NCI-H446 treated with DMSO at 0.1 percent for 48 hours (cell line): ENCODE measurements at regions not wholly inside any gene's neighbourhood (a gene's known extent, or its start where the extent isn't known, plus 50 kb on each side); places are given as distances from the start of the nearest gene placed in this dataset.
"Not testable (repeated sequence)": the region's sequence is repeated elsewhere in the genome, so short reads cannot be mapped to it uniquely, and the experiment has no call there.

ENCODE experiments used
- DNase-seq: peaks from one replicate; lab custom pipeline; 2025; lab: John Stamatoyannopoulos, UW

DNA sequence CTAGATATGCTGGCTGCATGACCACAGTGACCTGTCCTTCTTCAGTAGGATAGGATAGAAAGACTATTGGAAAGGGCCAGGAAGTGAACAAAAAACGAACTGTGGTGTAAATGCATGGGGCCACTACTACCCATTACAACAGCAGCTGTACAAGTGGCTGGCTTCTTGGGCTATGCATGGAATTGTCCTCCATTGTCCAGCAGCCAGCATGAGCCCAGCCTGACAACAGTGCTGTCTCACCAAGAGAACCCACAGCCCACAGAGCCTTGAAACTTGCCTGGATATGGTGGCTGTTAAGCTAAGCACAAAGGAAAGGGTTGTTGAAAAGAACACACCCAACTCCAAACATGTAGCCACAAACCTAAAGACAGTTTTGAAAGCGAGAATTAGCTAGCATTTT is 330.2 kb upstream of the F9 start:
- DNase-seq, result no peak

DNA sequence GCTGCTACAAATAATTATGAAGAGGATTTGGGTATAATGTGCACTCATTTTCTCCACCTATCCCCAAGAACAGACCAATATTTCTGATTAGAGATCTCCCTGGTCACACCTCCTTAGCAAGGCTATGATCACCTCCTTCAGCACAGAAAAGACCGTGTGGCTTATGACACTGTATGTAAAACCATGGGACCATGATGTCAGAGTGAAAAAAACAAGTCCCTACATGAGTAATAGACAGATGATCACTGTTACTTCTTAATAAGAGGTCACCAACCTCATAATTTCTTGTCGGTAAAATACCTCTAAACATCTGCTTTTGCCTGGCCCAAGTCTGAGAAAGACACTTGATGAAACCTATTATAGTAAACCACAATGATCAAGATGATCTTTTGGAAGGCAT is 330.6 kb upstream of the F9 start:
- DNase-seq, result no peak

GRCh38 chrX:139198936-139199335 is 331.6 kb upstream of the F9 start:
- no peak for DNase-seq

- DNase-seq, result no peak
These were observed 333.6 kb upstream of the F9 start for GRCh38 chrX:139196890-139197289.

- DNase-seq, result no peak
These were observed 335.8 kb upstream of the F9 start for GRCh38 chrX:139194571-139195280.

GRCh38 chrX:139192386-139192961 is 338.1 kb upstream of the F9 start:
- no peak for DNase-seq

- DNase-seq, result no peak
These were observed 338.7 kb upstream of the F9 start for GRCh38 chrX:139191746-139192385.

GRCh38 chrX:139191286-139191685 is 339.3 kb upstream of the F9 start:
- DNase-seq, result no peak

DNA sequence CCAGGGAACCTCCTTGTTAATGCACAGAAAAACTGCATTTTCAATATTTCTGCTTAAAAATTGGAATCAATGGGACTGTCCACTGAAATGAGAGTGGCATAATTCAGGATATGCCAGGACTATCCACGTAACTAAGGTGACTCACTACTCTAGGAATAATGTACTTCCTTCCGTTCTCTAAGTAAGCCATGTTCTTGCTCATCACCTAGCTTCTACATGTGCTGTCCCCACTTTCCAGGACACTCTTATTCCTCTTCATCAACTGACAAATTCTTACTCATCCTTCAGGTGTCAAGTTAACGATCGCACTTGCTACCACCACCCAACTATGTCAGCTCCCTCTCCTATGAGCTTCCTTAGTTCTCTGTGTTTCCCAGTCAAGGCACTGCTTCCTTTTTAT is 342.8 kb upstream of the F9 start:
- no peak for DNase-seq

GRCh38 chrX:139186991-139187390 is 343.5 kb upstream of the F9 start:
- no peak for DNase-seq

- no peak for DNase-seq
These were observed 350.9 kb upstream of the F9 start for GRCh38 chrX:139179592-139179991.

DNA sequence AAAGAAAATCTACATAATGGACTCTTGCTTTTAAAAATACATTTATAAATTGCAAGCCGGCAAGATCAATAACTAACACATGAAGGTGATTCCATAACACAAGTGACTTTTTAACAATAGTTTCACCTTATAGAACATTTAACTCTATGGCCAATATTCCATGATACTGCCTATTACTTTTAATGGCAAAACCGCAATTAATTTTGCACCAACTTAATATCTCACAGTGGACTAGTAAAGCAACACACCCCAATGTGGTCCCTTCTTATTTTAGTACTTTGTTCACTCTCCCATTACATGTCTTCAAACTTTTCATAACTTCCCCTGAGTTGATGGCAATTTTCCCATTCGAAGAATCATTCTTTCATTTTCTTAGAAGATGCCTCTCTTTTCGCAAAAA is 351.6 kb upstream of the F9 start:
- DNase-seq, result no peak

DNA sequence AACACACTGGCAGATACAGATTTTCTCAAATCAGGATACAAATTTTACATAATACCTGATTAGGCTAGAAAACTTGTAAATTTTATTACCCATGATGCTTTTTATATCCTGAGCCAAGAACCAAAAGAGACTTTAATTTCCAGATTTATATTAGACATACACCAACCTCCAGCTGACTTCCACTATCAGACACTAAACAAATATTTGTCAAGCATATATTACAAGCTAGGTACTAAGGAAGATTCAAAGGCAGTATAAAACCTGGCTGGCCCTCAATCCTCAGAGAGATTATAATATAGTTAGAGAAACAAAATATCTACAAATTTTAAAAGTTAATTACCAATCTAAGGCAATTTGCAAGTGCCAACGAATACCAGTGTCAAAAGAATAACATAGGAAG is 357.8 kb upstream of the F9 start:
- no peak for DNase-seq

DNA sequence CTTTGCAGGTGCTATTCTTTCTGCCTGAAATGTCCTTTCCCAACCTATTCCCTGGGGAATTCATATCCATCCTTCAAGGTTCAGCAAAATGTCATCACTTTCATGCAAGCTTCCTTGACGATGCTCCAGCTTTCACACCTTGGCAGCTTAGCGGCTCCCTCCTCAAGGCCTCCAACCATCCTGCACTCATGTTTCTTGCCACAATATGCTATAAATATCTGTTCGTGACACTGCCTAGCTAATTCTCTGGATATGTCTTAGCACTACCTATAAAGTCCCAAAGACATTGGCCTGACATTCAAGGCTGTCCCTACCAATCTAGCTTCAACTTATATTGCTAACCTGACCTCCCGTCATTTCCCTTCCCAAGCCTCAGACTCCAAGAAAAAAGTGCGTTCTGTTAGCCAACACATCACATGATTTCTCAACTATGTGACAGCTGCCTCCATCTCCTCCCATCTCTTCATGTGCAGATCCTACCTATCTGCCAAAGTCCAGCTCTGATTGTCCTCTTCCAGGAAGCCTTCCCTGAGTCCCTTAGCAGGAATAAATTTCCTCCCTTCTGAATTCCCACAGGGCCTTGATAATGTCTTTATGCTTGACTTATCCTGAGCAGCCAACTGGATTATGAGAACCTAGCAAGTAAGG is 359.9 kb upstream of the F9 start:
- DNase-seq, result no peak

DNA sequence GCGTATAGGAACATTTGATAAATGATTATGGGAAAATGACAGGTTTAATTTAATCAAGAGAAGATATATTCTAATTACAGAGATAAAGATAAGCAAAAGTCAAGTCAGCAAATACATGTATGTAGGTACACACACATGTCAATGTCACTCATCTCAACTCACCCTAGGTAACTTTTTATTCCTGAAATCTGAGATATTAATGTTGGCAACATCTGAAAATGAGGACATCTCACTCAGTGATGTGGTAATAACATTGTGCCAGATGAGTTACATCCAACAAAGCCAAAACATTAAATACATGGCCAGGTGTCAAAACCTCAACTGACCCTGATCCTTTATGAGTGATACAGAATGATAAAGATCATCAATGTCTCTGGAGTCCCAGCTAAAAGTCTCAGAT is 363.3 kb upstream of the F9 start:
- no peak for DNase-seq

GRCh38 chrX:139158256-139158655 is 372.3 kb upstream of the F9 start:
- no peak for DNase-seq

DNA sequence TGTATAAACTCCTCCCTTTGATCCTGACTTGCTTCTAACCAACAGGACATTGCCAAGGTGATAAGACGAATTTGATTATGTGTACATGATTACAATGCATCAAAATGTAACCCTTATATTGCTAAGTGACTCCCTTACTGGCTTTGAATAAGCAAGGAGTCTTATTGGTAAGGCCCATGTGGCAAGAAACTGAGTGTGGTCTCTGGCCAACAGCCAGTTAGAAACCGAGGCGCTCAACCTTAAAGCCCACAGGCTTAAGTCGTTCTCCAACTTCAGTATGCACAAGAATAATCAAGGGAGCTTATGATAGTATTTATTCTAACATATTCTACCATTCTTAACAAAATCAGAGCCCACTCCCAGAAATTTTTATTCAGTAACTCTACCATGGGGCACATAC is 374.2 kb upstream of the F9 start:
- DNase-seq, result no peak

DNA sequence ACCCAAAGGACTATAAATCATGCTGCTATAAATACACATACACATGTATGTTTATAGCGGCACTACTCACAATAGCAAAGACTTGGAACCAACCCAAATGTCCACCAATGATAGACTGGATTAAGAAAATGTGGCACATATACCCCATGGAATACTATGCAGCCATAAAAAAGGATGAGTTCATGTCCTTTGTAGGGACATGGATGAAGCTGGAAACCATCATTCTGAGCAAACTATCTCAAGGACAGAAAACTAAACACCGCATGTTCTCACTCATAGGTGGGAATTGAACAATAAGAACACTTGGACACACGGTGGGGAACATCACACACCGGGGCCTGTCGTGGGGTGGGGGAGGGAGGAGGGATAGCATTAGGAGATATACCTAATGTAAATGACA is 383.9 kb upstream of the F9 start:
- not testable (repeated sequence) for DNase-seq

GRCh38 chrX:139141370-139141769 is 389.2 kb upstream of the F9 start:
- no peak for DNase-seq

DNA sequence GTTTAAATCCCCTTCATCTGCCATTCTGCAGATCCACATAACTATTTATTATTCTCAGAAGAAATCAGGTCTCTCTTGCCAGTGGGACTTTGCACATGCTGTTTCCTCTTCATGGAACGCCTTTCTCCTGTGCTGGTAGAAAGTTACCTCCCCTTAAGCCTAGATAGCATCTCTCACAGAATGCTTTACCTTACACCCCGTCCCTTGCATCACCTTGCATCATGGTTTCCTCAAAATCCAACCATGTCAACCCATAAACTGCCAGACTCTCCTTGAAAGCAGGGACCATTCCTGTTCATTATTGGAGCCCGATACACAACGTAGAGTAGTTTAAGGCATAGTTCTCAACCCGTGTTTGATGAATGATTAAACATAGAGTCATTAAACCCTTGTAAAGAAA is 396.2 kb upstream of the F9 start:
- no peak for DNase-seq

DNA sequence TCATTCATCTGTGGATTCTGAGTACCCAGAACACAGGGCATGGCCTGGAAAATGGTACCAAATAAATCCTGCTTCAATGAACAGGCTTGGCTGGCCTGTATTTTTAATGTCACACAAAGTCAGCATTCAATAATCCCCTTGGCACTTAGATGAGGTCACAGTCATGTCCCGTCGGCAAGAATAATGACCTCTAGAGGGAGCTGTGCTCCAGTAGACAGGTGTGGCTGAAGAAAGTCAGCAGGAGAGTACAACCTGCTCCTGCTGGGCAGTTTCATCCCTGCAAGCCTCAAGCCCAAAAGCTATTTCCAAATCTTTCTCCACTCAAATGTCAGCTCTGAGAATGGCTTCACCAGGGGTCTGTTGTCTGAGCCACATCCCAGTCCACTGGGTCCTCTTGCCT is 404.0 kb upstream of the F9 start:
- no peak for DNase-seq

DNA sequence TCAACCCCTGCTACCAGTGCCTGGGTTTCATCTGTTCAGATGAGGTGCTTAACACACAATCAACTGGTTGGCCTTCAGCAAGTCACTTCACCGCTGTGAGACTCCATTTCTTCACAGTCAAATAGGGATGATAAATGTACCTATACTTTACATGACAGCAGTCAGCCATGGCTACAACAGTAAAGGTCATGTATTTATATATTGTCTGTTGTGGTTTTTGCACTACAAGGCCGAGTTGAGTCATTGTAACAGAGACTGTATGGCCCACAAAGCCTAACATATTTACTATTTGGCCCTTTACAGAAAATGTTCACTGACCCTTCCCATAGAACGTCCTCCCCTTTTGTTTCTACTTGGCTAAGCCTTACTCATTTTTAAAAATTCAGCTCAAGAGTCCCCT is 404.6 kb upstream of the F9 start:
- no peak for DNase-seq

GRCh38 chrX:139121616-139122286 is 408.8 kb upstream of the F9 start:
- DNase-seq, result no peak
